Fibroblast of lung (primary cell): ENCODE measurements at regions not wholly inside any gene's neighbourhood (a gene's known extent, or its start where the extent isn't known, plus 50 kb on each side); places are given as distances from the start of the nearest gene placed in this dataset.

ENCODE experiments used
- DNase-seq, 2 donors: peaks; one replicate each; pipeline versions ENCODE4 v3.0.0 to v3.0.0-alpha.2; 2010; ENCODE audit warnings: low read depth in 2 of 2
- H2AFZ ChIP-seq: 2 replicates; pipeline ENCODE4 v1.5.1; 2012; ENCODE audit warnings: low read length, control low read depth, inconsistent platforms
- H3K27ac ChIP-seq: 2 replicates; pipeline ENCODE4 v1.5.1; 2011; ENCODE audit warnings: low read length, control low read depth; ENCODE audit not compliant: insufficient read depth
- H3K27me3 ChIP-seq: 2 replicates; pipeline ENCODE4 v1.5.1; 2011; ENCODE audit warnings: mild to moderate bottlenecking, low read length; ENCODE audit not compliant: control insufficient read depth, insufficient read depth
- H3K36me3 ChIP-seq: 2 replicates; pipeline ENCODE4 v1.5.1; 2011; ENCODE audit warnings: low read length; ENCODE audit not compliant: control insufficient read depth, insufficient read depth
- H3K4me1 ChIP-seq: 2 replicates; pipeline ENCODE4 v1.5.1; 2011; ENCODE audit warnings: low read length; ENCODE audit not compliant: control insufficient read depth, insufficient read depth; ENCODE audit errors: extremely low read depth
- H3K4me2 ChIP-seq: 2 replicates; pipeline ENCODE4 v1.5.1; 2011; ENCODE audit warnings: low read length, control low read depth; ENCODE audit not compliant: insufficient read depth; ENCODE audit errors: extremely low read depth
- H3K4me3 ChIP-seq, 4 experiments: fragments of 200-600 bp in 1 of 4; sonication (generic) in 1 of 4; replicated peaks in 1 of 4; 2 replicates each; pipeline ENCODE4 v1.5.1; 2011 to 2016; ENCODE audit warnings: low read length in 4 of 4, low read depth in 3 of 4, mild to moderate bottlenecking in 3 of 4, control low read depth in 2 of 4, inconsistent platforms in 1 of 4, mixed read lengths in 1 of 4; ENCODE audit not compliant: insufficient read depth in 1 of 4; ENCODE audit errors: control extremely low read depth in 1 of 4
- H3K79me2 ChIP-seq: 2 replicates; pipeline ENCODE4 v1.5.1; 2012; ENCODE audit warnings: mild to moderate bottlenecking, low read length, inconsistent platforms; ENCODE audit not compliant: control insufficient read depth, insufficient read depth
- H3K9ac ChIP-seq: 2 replicates; pipeline ENCODE4 v1.5.1; 2011; ENCODE audit warnings: mild to moderate bottlenecking, low read length, control low read depth; ENCODE audit not compliant: insufficient read depth
- H3K9me3 ChIP-seq: 2 replicates; pipeline ENCODE4 v1.5.1; 2012; ENCODE audit warnings: low read depth, low read length; ENCODE audit not compliant: control insufficient read depth, insufficient read depth
- H4K20me1 ChIP-seq: 2 replicates; pipeline ENCODE4 v1.5.1; 2011; ENCODE audit warnings: low read length; ENCODE audit not compliant: control insufficient read depth, insufficient read depth; ENCODE audit errors: extremely low read depth
- EZH2 ChIP-seq: IDR thresholded peaks from 2 replicates; pipeline ENCODE4 v1.5.1; 2012; ENCODE audit warnings: low read length, control low read depth, mild to moderate bottlenecking; ENCODE audit errors: missing control alignments
- TF ChIP-seq, protein P1 (sequence below), 2 donors: IDR thresholded peaks in 1 of 2; conservative IDR thresholded peaks in 1 of 2; 1 replicate in 1 of 2; 2 replicates in 1 of 2; pipeline ENCODE4 v1.5.1; 2011 to 2012; ENCODE audit warnings: low read length in 2 of 2, control low read depth in 1 of 2, inconsistent platforms in 1 of 2, low read depth in 1 of 2, mild to moderate bottlenecking in 1 of 2

DNA sequence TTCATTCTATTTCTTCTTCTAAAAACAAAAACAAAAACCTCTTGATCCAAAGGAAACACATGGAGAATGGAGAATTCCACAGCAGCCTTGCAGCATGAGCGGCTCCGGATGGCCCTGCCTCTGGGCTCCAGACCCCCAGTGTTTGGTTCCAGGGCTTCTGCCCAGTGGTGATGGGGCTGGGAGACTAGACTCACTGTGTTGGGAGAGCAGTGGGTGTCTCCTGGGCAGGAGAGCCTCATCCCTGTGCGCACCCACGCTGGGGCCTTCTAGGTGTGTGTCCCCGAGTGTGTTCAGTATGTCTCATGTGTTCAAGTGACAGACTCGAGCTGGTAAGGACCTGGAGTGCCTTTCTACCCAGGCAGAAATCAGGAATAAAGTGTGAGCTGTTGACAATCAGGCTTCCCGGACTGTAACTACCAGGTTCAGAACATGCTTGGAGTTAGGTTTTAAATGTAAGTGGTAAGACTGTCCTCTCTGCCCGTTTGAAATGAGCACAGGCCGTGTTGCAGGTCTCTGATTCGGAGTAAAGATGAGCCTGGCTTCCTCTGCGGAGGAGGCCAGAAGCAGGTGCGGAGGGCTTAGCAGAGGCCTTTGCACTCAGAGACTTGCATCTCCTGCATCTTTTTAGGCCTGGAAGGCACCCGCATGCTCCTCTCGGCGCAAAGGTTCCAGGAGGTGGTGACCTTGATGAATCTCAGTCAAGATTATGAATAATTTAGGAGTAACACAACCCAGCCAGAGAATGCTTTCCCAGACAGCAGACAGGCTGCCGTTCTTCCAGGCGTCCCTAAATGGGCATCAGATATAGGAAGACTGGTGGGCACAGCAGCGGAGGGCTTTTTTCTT lies 253.6 kb downstream of the CDH26 start:
- TF ChIP-seq, protein P1, sequence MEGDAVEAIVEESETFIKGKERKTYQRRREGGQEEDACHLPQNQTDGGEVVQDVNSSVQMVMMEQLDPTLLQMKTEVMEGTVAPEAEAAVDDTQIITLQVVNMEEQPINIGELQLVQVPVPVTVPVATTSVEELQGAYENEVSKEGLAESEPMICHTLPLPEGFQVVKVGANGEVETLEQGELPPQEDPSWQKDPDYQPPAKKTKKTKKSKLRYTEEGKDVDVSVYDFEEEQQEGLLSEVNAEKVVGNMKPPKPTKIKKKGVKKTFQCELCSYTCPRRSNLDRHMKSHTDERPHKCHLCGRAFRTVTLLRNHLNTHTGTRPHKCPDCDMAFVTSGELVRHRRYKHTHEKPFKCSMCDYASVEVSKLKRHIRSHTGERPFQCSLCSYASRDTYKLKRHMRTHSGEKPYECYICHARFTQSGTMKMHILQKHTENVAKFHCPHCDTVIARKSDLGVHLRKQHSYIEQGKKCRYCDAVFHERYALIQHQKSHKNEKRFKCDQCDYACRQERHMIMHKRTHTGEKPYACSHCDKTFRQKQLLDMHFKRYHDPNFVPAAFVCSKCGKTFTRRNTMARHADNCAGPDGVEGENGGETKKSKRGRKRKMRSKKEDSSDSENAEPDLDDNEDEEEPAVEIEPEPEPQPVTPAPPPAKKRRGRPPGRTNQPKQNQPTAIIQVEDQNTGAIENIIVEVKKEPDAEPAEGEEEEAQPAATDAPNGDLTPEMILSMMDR (conservative IDR thresholded peaks at IDR 0.05 in 1 of 2, IDR thresholded peaks at IDR 0.05 in 1 of 2; ENCODE audit: low read depth in 1 of 2, low read length in 2 of 2): no peak
- TF ChIP-seq EZH2: no peak
- Histone ChIP-seq H3K4me2 (no peak overlapping the region), H3K9me3 (no peaks in the 10 kb centered on the region), H4K20me1 (no peaks in the 10 kb centered on the region), H3K4me3 (no peak overlapping the region), H3K9ac (no peak overlapping the region), H3K36me3 (no peaks in the 10 kb centered on the region), H3K4me1 (peaks cover 3% of the 10 kb centered on the region), H2AFZ (no peak overlapping the region), H3K27ac (no peak overlapping the region), H3K79me2 (no peaks in the 10 kb centered on the region), H3K27me3 (no peaks in the 10 kb centered on the region)
- no peak for DNase-seq

DNA sequence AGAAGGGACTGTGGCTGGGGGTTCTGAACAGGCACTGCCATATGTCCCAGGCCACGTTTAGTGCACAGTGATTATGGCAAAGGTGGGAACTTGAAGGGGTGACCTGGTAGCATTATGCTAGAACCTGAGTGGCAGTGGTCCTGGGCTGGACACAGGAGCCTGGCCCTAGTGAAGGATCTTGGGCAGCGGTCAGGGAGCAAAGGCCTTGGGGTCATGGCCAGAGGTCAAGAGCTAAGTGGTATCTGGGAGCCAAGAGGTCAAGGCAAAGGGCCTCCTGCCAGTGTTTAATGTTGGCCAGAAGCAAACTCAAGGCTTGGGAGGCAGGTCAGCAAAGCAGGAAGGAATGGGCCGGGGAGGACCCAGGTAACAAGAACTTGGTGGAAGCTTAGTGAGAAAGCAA lies 254.5 kb downstream of the CDH26 start:
- H3K9me3 ChIP-seq: no peaks in the 10 kb centered on the region
- TF ChIP-seq EZH2: no peak
- TF ChIP-seq, protein P1 (conservative IDR thresholded peaks at IDR 0.05 in 1 of 2, IDR thresholded peaks at IDR 0.05 in 1 of 2; ENCODE audit: low read depth in 1 of 2, low read length in 2 of 2): no peak
- H3K9ac ChIP-seq: no peak overlapping the region
- H2AFZ ChIP-seq: no peak overlapping the region
- H3K4me1 ChIP-seq: peaks cover 3% of the 10 kb centered on the region
- H3K4me2 ChIP-seq: no peak overlapping the region
- DNase-seq: no peak
- no peaks in the 10 kb centered on the region for H3K27me3 ChIP-seq
- no peak overlapping the region for H3K4me3 ChIP-seq
- H3K36me3 ChIP-seq: no peaks in the 10 kb centered on the region
- no peak overlapping the region for H3K27ac ChIP-seq
- no peaks in the 10 kb centered on the region for H3K79me2 ChIP-seq
- H4K20me1 ChIP-seq: no peaks in the 10 kb centered on the region

DNA sequence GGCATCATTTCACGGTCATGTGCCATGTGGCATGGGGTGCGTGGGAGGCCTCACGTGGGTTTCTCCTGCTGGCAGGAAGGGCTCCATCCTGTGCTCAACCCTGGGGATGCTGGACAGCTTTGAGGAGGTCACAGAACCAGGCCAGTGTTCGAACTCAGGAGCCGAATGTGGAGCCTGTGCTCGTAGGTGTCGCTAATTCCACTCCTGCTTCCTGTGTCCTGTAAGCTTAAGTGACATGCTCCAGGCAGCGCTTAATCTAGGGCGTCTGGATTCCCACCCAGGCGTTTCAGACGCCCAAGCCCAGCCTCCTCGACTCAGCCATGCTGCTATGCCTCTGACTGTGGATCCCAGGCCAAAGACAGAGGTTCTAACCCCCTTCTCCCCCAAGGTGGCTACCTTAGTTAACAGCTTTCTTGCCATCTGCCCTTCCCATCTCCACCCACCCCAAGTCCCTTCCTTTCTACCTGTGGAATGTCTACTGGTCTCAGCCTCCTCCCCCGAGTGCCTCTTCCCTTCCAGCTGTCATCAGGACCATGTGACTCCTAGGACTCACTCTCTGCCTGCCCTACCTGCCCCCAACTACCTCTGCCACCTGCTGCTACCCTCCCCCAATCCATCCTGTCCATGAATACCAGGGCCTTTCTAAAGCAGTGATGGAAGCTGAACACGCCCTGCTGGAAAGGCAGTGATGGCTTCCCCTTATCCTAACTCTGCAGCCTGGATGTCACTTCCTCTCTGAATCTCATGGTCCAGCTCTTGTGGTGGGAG lies 255.1 kb downstream of the CDH26 start:
- TF ChIP-seq EZH2: no peak
- TF ChIP-seq, protein P1 (conservative IDR thresholded peaks at IDR 0.05 in 1 of 2, IDR thresholded peaks at IDR 0.05 in 1 of 2; ENCODE audit: low read depth in 1 of 2, low read length in 2 of 2): no peak
- H2AFZ ChIP-seq: no peak overlapping the region
- peaks cover 3% of the 10 kb centered on the region for H3K4me1 ChIP-seq
- no peak overlapping the region for H3K27ac ChIP-seq
- no peaks in the 10 kb centered on the region for H3K79me2 ChIP-seq
- no peaks in the 10 kb centered on the region for H3K9me3 ChIP-seq
- H3K4me3 ChIP-seq: no peak overlapping the region
- no peak for DNase-seq
- H3K9ac ChIP-seq: no peak overlapping the region
- H4K20me1 ChIP-seq: no peaks in the 10 kb centered on the region
- no peaks in the 10 kb centered on the region for H3K36me3 ChIP-seq
- H3K27me3 ChIP-seq: no peaks in the 10 kb centered on the region
- no peak overlapping the region for H3K4me2 ChIP-seq
